GM11168 (cell line): ENCODE measurements at regions not wholly inside any gene's neighbourhood (a gene's known extent, or its start where the extent isn't known, plus 50 kb on each side); places are given as distances from the start of the nearest gene placed in this dataset.

Source experiments
- in situ Hi-C: fragments of 300-500 bp; cut with MboI; formaldehyde crosslinking; loops from one replicate; pipeline ENCODE4 v1.12.0; 2022; ENCODE audit warnings: low sequenced_read_pairs; ENCODE audit not compliant: unreplicated experiment

- in situ Hi-C loops: loop anchor here (25.0 kb wide), 1 partner anchor 292 kb away; no protein-coding TSS in a partner anchor
Measured at GRCh38 chr22:22995166-22995565, 75.2 kb upstream of the GNAZ start.

GRCh38 chr22:22996511-22997261 is 73.6 kb upstream of the GNAZ start:
- in situ Hi-C loops: loop anchor here (25.0 kb wide), 1 partner anchor 291 kb away; no protein-coding TSS in a partner anchor

GRCh38 chr22:22997262-22997898 is 72.9 kb upstream of the GNAZ start:
- in situ Hi-C loops: loop anchor here (25.0 kb wide), 1 partner anchor 290 kb away; no protein-coding TSS in a partner anchor

GRCh38 chr22:22997988-22998387 is 72.3 kb upstream of the GNAZ start:
- in situ Hi-C loops: loop anchor here (25.0 kb wide), 1 partner anchor 289 kb away; no protein-coding TSS in a partner anchor

GRCh38 chr22:22999523-22999922 is 70.8 kb upstream of the GNAZ start:
- in situ Hi-C loops: loop anchor here (25.0 kb wide), 1 partner anchor 288 kb away; no protein-coding TSS in a partner anchor

- in situ Hi-C loops: no loop called here
Measured at GRCh38 chr22:23000657-23001347, 69.5 kb upstream of the GNAZ start.

- in situ Hi-C loops: no loop called here
Measured at GRCh38 chr22:23001463-23001862, 68.9 kb upstream of the GNAZ start.

GRCh38 chr22:23002612-23003180 is 67.6 kb upstream of the GNAZ start:
- in situ Hi-C loops: no loop called here

GRCh38 chr22:23007823-23008222 is 62.5 kb upstream of the GNAZ start:
- in situ Hi-C loops: no loop called here

GRCh38 chr22:23008896-23009295 is 61.4 kb upstream of the GNAZ start:
- in situ Hi-C loops: no loop called here
